Vagina (tissue), 2 donors: ENCODE measurements at regions not wholly inside any gene's neighbourhood (a gene's known extent, or its start where the extent isn't known, plus 50 kb on each side); places are given as distances from the start of the nearest gene placed in this dataset.

Experiments
- CTCF ChIP-seq, 3 experiments: fragments of 450-650 bp in 2 of 3; fragments of 200-600 bp in 1 of 3; sonication (generic) in 1 of 3; IDR thresholded peaks; one replicate each; pipeline ENCODE4 v1.5.1; 2017 to 2019; ENCODE audit warnings: antibody characterized with exemption in 3 of 3, mild to moderate bottlenecking in 2 of 3, moderate library complexity in 2 of 3
- POLR2A ChIP-seq, 2 donors: fragments of 450-650 bp; IDR thresholded peaks; one replicate each; pipeline ENCODE4 v1.6.1; 2017; ENCODE audit warnings: antibody characterized with exemption in 2 of 2, mild to moderate bottlenecking in 2 of 2, moderate library complexity in 2 of 2
- POLR2AphosphoS5 ChIP-seq, 2 donors: sonication (generic); formaldehyde crosslinking; IDR thresholded peaks; one replicate each; pipeline ENCODE4 v1.9.0; 2017; ENCODE audit warnings: antibody characterized with exemption in 2 of 2, mild to moderate bottlenecking in 2 of 2, low read depth in 1 of 2; ENCODE audit not compliant: insufficient read depth in 1 of 2

GRCh38 chr12:58455136-58455535, 465.2 kb downstream of the LRIG3 start:
- TF ChIP-seq CTCF (IDR thresholded peaks at IDR 0.05) (no peak), POLR2AphosphoS5 (IDR thresholded peaks at IDR 0.05; ENCODE audit: insufficient read depth in 1 of 2, low read depth in 1 of 2) (no peak), POLR2A (IDR thresholded peaks at IDR 0.05) (no peak)
